GM23248 (cell line): ENCODE measurements at regions not wholly inside any gene's neighbourhood (a gene's known extent, or its start where the extent isn't known, plus 50 kb on each side); places are given as distances from the start of the nearest gene placed in this dataset.

Experiments
- EZH2 ChIP-seq: fragments of 200-600 bp; sonication (generic); IDR thresholded peaks from 2 replicates; pipeline ENCODE4 v1.6.1; 2018; ENCODE audit warnings: antibody characterized with exemption, mild to moderate bottlenecking; ENCODE audit not compliant: insufficient read depth, poor library complexity, severe bottlenecking
- EZH2phosphoT487 ChIP-seq: fragments of 200-600 bp; sonication (generic); IDR thresholded peaks from 2 replicates; pipeline ENCODE4 v1.6.1; 2018; ENCODE audit warnings: antibody characterized with exemption, moderate library complexity, mild to moderate bottlenecking, low read depth; ENCODE audit not compliant: insufficient read depth

DNA sequence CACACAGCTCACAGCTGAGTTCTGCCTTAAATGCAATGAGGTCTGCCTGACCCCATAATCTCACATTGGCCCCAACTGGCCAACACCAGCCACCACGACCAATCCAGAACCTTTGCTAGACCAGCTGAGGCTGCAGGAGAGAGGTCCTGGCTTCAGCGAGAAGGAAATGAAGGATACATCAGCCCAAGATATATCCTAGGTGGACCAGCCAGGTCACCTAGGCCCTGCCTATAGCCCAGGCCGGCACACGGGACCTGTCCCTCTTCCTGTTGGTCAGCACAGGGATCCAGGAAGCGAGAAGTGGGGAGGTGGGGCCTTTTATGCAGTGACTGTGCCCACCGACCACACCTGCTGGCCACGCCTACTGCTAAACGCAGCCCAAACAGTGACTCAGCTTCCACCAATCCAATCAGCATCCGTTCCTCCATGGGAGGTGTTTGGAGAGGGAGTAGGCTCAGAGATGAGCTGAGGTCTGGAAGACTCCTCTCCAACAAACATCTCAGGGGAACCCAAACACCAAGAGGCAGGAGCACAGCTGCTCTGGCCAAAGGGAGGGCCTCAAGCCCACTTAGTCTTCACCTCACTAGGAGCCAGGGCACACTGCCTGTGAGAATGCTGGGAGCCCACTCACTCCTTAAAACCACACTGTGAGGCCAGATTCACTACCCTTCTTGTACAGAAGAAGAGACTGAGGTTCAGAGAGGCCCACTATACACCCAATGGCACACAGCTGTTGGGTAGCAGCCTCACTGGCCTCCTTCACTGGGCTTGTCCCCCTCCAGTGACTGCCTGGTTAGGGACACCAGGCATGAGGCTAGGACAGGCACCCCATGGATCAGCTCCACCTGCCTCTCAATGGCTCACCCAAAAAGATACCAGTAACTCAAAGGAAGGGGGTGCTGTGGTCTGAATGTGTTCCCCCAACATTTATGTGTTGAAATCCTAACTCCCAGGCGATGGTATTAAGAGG lies 51.3 kb upstream of the PPP2R5C start:
- TF ChIP-seq EZH2phosphoT487 (no peak), EZH2 (no peak)
